HG03571 (cell line): ENCODE measurements at regions not wholly inside any gene's neighbourhood (a gene's known extent, or its start where the extent isn't known, plus 50 kb on each side); places are given as distances from the start of the nearest gene placed in this dataset.

Experiments used
- ATAC-seq: cut with Tn5 transposase; IDR thresholded peaks from one replicate; pipeline ENCODE4 v1.9.1; 2021; ENCODE audit not compliant: unreplicated experiment

DNA sequence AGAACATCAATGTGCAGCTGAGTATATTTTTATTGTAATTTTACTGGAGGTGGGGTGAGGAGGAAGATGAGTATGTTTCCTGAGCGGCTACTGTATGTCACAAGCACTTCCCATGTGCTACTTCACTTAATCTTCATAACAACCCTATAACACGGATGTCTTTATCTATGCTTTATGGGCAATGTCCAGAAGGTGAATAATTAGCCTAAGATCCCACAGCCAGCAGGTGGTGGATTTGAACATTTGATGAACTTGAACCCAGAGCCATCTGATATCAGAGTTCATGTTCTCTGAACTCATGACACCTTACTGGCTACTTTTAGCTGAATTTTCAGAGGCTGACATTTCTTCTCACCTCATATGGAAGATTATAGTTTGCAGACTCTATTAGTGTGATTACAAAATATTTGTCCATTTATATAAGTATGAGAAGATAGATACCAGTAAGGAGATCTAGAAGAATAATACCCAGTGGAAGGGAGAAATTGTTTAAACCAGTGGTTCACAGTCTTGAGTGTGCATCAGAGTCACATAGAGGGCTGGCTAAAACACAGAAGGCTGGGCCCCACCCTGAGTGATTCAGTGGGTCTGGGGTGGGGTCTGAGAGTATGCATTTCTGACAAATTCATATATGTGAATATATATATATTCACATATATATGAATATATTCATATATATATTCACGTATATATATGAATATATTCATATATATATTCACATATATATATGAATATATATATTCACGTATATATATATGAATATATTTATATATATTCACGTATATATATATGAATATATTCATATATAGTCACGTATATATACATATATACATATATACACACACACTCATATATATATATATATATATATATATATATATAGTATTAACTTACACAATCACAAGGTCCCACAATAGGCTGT is 164.4 kb upstream of the NR3C1 start:
- no peak for ATAC-seq

DNA sequence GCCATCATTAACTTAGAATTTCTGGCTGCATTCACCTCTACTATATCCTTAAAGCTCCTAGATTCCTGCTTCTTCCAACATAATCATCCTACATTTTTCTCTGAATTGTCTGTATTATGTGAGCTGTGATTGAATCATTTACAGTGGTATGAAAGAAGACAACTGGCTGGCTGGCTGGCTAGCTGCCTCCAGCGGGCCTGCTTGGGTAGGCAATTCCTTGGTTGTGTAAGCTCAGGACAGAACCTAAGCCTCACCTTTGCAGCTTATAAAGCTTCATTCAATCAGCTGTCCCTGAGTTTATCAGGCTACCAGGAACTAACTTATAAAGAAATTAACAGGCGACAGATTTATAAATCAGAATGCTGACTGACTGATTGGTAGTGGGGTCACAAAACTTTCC is 162.7 kb upstream of the NR3C1 start:
- ATAC-seq: no peak

- peak; percentile 94 for ATAC-seq
Measured at GRCh38 chr5:143564417-143564816, 160.9 kb upstream of the NR3C1 start.

- no peak for ATAC-seq
Measured at GRCh38 chr5:143562935-143563334, 159.4 kb upstream of the NR3C1 start.

DNA sequence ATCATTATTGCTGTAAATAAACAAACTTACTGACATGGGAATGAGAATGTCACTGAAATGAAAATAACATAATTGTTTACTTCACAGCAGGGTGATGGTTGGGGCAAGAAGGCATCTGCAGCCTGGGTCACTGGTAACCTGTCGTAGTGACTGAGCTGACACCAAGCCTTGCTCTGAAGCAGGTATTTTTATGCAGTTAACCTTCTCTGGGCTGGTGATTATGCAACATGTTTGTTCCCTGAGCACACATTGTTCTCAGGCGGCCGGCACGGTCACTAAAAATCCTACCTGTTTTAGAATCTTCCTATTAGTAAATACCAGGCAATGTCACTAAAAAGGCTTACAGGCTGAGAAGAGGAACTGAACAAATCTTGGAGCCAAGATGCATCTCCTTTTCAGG is 157.7 kb upstream of the NR3C1 start:
- ATAC-seq: no peak

GRCh38 chr5:143560378-143560777 is 156.9 kb upstream of the NR3C1 start:
- ATAC-seq: no peak

DNA sequence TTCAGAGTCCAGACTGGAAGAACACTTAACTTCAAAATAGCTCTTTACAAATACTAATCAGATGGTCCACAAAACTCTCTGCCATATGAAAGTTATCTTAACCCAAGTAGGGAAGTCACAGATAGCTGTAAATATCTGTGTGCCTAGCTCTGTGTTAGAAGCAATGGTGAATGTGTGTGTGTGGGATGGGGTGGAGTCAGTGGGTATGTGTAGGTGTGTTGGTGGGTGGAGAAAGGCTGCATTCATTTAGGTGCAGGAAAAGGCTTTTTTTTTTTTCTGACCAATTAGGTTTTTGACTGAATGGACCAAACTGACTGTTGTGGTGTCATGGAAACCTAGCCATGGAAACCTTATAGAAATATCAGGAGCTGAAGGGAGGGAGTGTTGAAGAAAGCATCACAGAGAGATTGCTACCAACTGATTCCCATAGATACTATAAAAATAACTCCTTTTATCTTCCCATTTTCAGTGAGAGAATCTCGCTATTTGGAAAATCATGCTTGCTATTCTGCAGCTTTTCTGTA is 156.2 kb upstream of the NR3C1 start:
- ATAC-seq: no peak

GRCh38 chr5:143558048-143558447 is 154.6 kb upstream of the NR3C1 start:
- ATAC-seq: no peak

- no peak for ATAC-seq
Measured at GRCh38 chr5:143557061-143557818, 153.8 kb upstream of the NR3C1 start.

- no peak for ATAC-seq
Measured at GRCh38 chr5:143554918-143555477, 151.5 kb upstream of the NR3C1 start.

GRCh38 chr5:143554187-143554717 is 150.8 kb upstream of the NR3C1 start:
- ATAC-seq: no peak

DNA sequence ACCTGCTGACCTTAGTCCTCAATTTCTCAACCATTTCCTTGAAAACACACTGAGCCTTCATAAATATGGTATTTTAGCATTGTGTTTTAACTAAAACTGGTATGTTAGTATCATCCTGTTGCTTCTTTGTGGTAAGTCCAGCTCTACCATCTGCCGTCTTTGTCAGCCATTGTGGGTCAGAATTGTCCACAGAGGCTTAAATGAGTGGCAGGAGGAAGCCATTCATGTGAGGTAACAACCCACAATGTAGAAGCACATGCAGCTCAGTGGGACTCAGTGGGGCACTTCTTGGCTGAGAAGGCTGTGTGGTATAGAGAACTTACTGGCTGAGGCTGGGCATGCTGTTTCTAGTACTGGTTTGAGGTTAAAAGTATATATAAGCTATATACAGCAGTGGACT is 149.2 kb upstream of the NR3C1 start:
- ATAC-seq: no peak

- ATAC-seq: no peak
Measured at GRCh38 chr5:143551820-143552251, 148.3 kb upstream of the NR3C1 start.

DNA sequence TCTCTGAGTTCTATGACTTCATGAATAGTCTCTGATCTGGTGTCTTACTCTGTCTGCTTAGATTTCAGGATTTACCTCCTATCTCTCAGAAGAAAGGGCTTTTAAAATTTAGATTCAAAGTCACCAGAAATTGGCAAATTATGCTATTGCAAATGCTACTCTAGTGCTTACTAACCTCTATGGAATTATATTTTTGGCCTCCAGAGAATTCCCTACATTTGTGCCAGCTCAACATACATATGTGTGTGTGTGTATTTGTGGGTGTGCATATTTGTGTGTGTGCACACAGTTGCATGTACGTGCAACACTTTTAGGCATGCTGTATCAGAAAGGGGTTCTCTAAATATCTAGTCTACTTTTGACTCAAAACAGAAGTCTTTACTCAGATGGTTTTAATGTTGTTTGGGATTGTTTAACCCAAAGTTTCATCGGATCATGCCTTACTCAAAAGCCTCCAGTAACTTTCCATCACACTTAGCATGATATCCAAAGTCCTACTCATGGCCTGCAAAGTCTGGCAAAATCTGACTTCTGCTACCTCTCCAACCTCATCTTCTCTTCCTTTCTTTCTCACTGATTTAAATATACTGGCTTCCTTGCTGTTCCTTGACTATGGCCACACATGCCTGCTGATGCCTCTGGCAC is 147.6 kb upstream of the NR3C1 start:
- no peak for ATAC-seq

- no peak for ATAC-seq
Measured at GRCh38 chr5:143547342-143547741, 143.9 kb upstream of the NR3C1 start.

- no peak for ATAC-seq
Measured at GRCh38 chr5:143546394-143546793, 142.9 kb upstream of the NR3C1 start.

DNA sequence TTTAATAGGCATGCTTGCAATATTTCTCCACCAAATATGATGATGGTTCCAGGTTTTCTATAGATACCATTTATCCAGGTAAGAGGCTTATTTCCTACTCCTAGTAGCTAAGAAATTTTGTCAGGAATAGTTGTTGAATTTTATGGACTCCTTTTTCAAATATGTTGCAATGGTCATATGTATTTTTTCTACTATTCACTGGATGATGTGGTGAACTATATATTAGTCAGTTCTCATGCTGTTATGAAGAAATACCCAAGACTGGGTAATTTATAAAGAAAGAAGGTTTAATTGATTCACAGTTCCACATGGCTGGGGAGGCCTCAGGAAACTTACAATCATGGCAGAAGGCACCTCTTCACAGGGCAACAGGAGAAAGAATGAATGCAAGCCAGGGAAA is 141.1 kb upstream of the NR3C1 start:
- ATAC-seq: no peak

DNA sequence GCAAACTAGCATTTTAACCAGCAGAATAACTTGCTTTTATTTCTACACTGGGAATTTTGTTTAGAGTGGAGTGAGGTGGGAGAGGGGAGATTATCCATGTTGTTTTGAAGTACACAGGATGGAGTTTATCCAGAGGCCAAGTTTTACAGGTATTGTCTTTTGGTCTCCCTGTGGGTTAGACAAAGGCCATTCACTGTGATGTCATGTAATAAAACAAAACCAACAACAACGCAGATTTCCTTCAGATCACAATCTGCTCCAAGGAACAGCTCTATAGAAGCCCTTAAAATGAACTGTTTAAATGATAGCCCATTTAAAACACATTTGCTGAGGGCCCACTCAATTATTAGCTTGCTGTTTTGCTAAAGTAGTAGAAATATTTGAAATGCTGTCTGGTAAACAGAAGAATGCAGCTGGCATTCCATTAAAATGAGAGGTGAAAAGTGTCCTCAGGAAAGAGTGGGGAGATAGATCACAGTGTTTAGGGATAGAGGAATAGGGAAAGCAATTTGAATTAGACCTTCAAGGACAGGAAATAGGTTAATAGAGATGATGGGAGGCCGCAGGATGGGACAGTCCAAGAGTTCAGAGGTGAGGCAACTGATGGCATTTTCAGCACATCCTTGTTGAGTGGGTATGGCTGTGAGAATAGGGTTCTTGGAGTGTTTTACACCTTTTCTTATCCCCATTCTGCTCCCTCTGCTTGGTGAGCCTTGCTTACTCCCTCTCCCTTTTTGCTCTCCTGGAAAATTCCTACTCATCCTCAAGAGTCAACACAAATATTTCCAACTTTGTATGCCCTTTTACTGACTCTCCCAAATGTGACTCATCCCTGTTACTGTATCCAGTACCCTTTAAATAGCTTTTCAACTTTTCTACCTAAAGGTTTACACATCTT is 140.1 kb upstream of the NR3C1 start:
- ATAC-seq: no peak

DNA sequence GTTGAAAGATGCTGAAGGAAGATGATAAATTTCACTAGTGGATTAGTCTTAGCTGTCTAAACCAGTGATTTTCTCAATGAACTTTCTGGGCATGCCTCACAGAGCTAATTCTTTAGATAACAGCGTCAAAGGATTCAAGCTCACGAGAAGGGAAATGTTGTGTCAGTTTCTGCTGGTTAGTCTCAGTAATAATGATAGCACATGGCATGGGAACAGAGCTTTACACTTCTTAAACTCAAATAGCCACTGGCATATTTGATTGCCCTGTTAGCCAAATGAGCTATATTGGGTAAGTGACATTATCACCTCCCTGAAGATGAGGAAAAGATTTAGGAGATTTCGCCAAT is 139.3 kb upstream of the NR3C1 start:
- ATAC-seq: no peak
